A549 (cell line): ENCODE measurements at regions not wholly inside any gene's neighbourhood (a gene's known extent, or its start where the extent isn't known, plus 50 kb on each side); places are given as distances from the start of the nearest gene placed in this dataset.

ENCODE experiments used
- CEBPB ChIP-seq, 2 experiments: fragments of >200 bp in 1 of 2; sonication (Bioruptor Twin) in 1 of 2; formaldehyde crosslinking in 1 of 2; IDR thresholded peaks; 2 replicates each; pipeline ENCODE4 v1.6.1; 2012 to 2016
- CHD2 ChIP-seq: fragments of 150-350 bp; IDR thresholded peaks from 2 replicates; pipeline ENCODE4 v1.6.1; 2014; ENCODE audit warnings: low read length; ENCODE audit not compliant: partially characterized antibody
- CHD4 ChIP-seq: fragments of 200-600 bp; sonication (generic); IDR thresholded peaks from 2 replicates; pipeline ENCODE4 v1.6.1; 2016; ENCODE audit warnings: antibody characterized with exemption, mild to moderate bottlenecking, borderline replicate concordance
- FOSB ChIP-seq: fragments of 250-450 bp; sonication (Bioruptor Pico); IDR thresholded peaks from 2 replicates; pipeline ENCODE4 v1.5.0; 2020; ENCODE audit warnings: mild to moderate bottlenecking, moderate library complexity
- JUNB ChIP-seq: fragments of >200 bp; sonication (Bioruptor Twin); formaldehyde crosslinking; IDR thresholded peaks from 2 replicates; pipeline ENCODE4 v1.6.1; 2016
- KDM1A ChIP-seq: fragments of 200-600 bp; sonication (generic); IDR thresholded peaks from 2 replicates; pipeline ENCODE4 v1.6.1; 2016; ENCODE audit warnings: low read depth, mild to moderate bottlenecking
- MAFK ChIP-seq: fragments of 450-650 bp; IDR thresholded peaks from 2 replicates; pipeline ENCODE4 v1.6.1; 2014; ENCODE audit not compliant: partially characterized antibody
- SMC3 ChIP-seq: fragments of >200 bp; sonication (Bioruptor Twin); formaldehyde crosslinking; IDR thresholded peaks from 3 replicates; pipeline ENCODE4 v1.6.1; 2018; ENCODE audit warnings: inconsistent platforms
- SREBF2 ChIP-seq: fragments of 450-650 bp; IDR thresholded peaks from 2 replicates; pipeline ENCODE4 v1.6.1; 2014; ENCODE audit warnings: mild to moderate bottlenecking, moderate library complexity
- TF ChIP-seq, protein P1 (sequence below): fragments of >200 bp; sonication (Bioruptor Twin); formaldehyde crosslinking; IDR thresholded peaks from 3 replicates; pipeline ENCODE4 v1.5.1; 2016
- TF ChIP-seq, protein P2 (sequence below): fragments of 200-600 bp; sonication (generic); IDR thresholded peaks from 2 replicates; pipeline ENCODE4 v1.6.1; 2016; ENCODE audit warnings: antibody characterized with exemption, mild to moderate bottlenecking, moderate library complexity

DNA sequence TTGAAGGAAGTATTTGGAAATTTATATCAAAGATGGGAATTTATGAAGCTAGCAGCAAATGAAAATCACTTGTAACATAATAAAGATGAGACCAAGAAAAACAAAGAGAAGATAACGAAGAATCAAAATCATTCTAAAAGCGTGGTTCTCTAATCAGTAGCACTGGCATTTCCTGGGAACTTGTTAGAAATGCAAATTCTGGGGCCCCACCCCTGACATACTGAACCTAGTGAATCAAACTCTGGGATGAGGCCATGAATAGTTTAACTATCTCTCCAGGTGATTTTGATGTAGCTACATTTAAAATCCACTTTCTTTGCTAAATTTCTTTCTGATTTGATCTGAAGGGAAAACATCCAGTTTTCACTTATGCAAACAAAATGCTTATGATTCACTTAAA is 1075.6 kb downstream of the HACE1 start:
- TF ChIP-seq MAFK, result no peak
- TF ChIP-seq, protein P1, sequence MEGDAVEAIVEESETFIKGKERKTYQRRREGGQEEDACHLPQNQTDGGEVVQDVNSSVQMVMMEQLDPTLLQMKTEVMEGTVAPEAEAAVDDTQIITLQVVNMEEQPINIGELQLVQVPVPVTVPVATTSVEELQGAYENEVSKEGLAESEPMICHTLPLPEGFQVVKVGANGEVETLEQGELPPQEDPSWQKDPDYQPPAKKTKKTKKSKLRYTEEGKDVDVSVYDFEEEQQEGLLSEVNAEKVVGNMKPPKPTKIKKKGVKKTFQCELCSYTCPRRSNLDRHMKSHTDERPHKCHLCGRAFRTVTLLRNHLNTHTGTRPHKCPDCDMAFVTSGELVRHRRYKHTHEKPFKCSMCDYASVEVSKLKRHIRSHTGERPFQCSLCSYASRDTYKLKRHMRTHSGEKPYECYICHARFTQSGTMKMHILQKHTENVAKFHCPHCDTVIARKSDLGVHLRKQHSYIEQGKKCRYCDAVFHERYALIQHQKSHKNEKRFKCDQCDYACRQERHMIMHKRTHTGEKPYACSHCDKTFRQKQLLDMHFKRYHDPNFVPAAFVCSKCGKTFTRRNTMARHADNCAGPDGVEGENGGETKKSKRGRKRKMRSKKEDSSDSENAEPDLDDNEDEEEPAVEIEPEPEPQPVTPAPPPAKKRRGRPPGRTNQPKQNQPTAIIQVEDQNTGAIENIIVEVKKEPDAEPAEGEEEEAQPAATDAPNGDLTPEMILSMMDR, result no peak
- no peak for TF ChIP-seq KDM1A
- TF ChIP-seq FOSB (CRISPR knock-in tag), result no peak
- no peak for TF ChIP-seq CHD2
- no peak for TF ChIP-seq SMC3
- no peak for TF ChIP-seq CHD4
- no peak for TF ChIP-seq JUNB
- TF ChIP-seq, protein P2, sequence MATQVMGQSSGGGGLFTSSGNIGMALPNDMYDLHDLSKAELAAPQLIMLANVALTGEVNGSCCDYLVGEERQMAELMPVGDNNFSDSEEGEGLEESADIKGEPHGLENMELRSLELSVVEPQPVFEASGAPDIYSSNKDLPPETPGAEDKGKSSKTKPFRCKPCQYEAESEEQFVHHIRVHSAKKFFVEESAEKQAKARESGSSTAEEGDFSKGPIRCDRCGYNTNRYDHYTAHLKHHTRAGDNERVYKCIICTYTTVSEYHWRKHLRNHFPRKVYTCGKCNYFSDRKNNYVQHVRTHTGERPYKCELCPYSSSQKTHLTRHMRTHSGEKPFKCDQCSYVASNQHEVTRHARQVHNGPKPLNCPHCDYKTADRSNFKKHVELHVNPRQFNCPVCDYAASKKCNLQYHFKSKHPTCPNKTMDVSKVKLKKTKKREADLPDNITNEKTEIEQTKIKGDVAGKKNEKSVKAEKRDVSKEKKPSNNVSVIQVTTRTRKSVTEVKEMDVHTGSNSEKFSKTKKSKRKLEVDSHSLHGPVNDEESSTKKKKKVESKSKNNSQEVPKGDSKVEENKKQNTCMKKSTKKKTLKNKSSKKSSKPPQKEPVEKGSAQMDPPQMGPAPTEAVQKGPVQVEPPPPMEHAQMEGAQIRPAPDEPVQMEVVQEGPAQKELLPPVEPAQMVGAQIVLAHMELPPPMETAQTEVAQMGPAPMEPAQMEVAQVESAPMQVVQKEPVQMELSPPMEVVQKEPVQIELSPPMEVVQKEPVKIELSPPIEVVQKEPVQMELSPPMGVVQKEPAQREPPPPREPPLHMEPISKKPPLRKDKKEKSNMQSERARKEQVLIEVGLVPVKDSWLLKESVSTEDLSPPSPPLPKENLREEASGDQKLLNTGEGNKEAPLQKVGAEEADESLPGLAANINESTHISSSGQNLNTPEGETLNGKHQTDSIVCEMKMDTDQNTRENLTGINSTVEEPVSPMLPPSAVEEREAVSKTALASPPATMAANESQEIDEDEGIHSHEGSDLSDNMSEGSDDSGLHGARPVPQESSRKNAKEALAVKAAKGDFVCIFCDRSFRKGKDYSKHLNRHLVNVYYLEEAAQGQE, result no peak
- TF ChIP-seq CEBPB (IDR thresholded peaks at IDR 0.05), result no peak
- TF ChIP-seq SREBF2, result no peak
